H1 (cell line): ENCODE measurements at regions not wholly inside any gene's neighbourhood (a gene's known extent, or its start where the extent isn't known, plus 50 kb on each side); places are given as distances from the start of the nearest gene placed in this dataset.

Experiments
- CTCF ChIA-PET: fragments of 300-600 bp; sonication (Branson Sonifier 250); formaldehyde crosslinking; loops from one replicate; lab custom pipeline; 2021; ENCODE audit not compliant: partially characterized antibody; lab: Charles Lee
- POLR2A ChIA-PET: fragments of 300-600 bp; sonication (Branson Sonifier 250); formaldehyde crosslinking; loops from one replicate; lab custom pipeline; 2021; ENCODE audit warnings: inconsistent platforms; ENCODE audit not compliant: partially characterized antibody; lab: Charles Lee
- DNase-seq, 2 experiments: peaks; one replicate each; pipeline versions ENCODE4 v3.0.0 to v3.0.0-alpha.2; 2010 to 2022; ENCODE audit warnings: low spot score in 2 of 2, low read depth in 1 of 2, mixed read lengths in 1 of 2
- FAIRE-seq: peaks from 2 replicates; lab custom pipeline; 2011; peaks lifted over from hg19 to GRCh38; lab: Jason Lieb, UNC
- H2AFZ ChIP-seq: 2 replicates; pipeline ENCODE4 v1.8.1; 2012; ENCODE audit warnings: low read length, inconsistent platforms
- H2AK5ac ChIP-seq: 2 replicates; pipeline ENCODE4 v1.6.1; 2013; ENCODE audit warnings: low read depth, low read length
- H2BK120ac ChIP-seq: replicated peaks from 2 replicates; pipeline ENCODE3; 2013; ENCODE audit warnings: low read depth, low read length, inconsistent platforms
- H2BK12ac ChIP-seq: 2 replicates; pipeline ENCODE4 v1.6.1; 2013; ENCODE audit warnings: low read depth, low read length
- H2BK15ac ChIP-seq: 2 replicates; pipeline ENCODE4 v1.6.1; 2013; ENCODE audit warnings: low read length
- H2BK20ac ChIP-seq: 2 replicates; pipeline ENCODE4 v1.6.1; 2013; ENCODE audit warnings: low read length
- H2BK5ac ChIP-seq: 2 replicates; pipeline ENCODE4 v1.6.1; 2013; ENCODE audit warnings: low read depth, low read length
- H3K14ac ChIP-seq: 2 replicates; pipeline ENCODE4 v1.6.1; 2013; ENCODE audit warnings: inconsistent platforms; ENCODE audit not compliant: insufficient read length
- H3K18ac ChIP-seq: 2 replicates; pipeline ENCODE4 v1.6.1; 2013; ENCODE audit warnings: low read length; ENCODE audit errors: extremely low read depth
- H3K23ac ChIP-seq: 2 replicates; pipeline ENCODE4 v1.6.1; 2013; ENCODE audit warnings: inconsistent platforms; ENCODE audit not compliant: insufficient read length
- H3K23me2 ChIP-seq: 2 replicates; pipeline ENCODE4 v1.6.1; 2013; ENCODE audit warnings: low read depth, low read length
- H3K27ac ChIP-seq: 2 replicates; pipeline ENCODE4 v1.6.1; 2011; ENCODE audit warnings: low read depth, low read length, inconsistent platforms
- H3K27me3 ChIP-seq, 4 experiments: replicated peaks in 1 of 4; 1 replicate in 1 of 4; 2 replicates in 3 of 4; pipeline versions ENCODE4 v1.6.1 to v1.8.1; 2011 to 2013; ENCODE audit warnings: low read length in 3 of 4, mild to moderate bottlenecking in 3 of 4, inconsistent platforms in 2 of 4, mixed read lengths in 2 of 4, moderate library complexity in 1 of 4; ENCODE audit not compliant: control insufficient read depth in 3 of 4, insufficient read depth in 3 of 4; ENCODE audit errors: extremely low read depth in 1 of 4
- H3K36me3 ChIP-seq, 4 experiments: 2 replicates each; pipeline versions ENCODE4 v1.6.1 to v1.8.1; 2011 to 2013; ENCODE audit warnings: mild to moderate bottlenecking in 4 of 4, low read length in 3 of 4, moderate library complexity in 2 of 4, control low read depth in 1 of 4, inconsistent platforms in 1 of 4; ENCODE audit not compliant: insufficient read depth in 4 of 4, control insufficient read depth in 2 of 4
- H3K4ac ChIP-seq: replicated peaks from 2 replicates; pipeline ENCODE3; 2013; ENCODE audit warnings: low read length, low read depth, mixed read lengths, inconsistent platforms; ENCODE audit not compliant: insufficient read length
- H3K4me1 ChIP-seq, 4 experiments: replicated peaks in 1 of 4; 1 replicate in 1 of 4; 2 replicates in 3 of 4; pipeline versions ENCODE4 v1.6.1 to v1.8.1; 2011 to 2013; ENCODE audit warnings: low read length in 3 of 4, inconsistent platforms in 2 of 4, mixed read lengths in 1 of 4; ENCODE audit not compliant: insufficient read depth in 4 of 4, control insufficient read depth in 3 of 4
- H3K4me2 ChIP-seq, 2 experiments: 2 replicates each; pipeline versions ENCODE4 v1.6.1 to v1.8.1; 2011 to 2013; ENCODE audit warnings: low read depth in 2 of 2, low read length in 2 of 2, control low read depth in 1 of 2, inconsistent platforms in 1 of 2, mild to moderate bottlenecking in 1 of 2; ENCODE audit not compliant: insufficient read depth in 1 of 2
- H3K4me3 ChIP-seq, 4 experiments: fragments of 200-600, 300-600 bp in 1 of 4; sonication (generic), shearing (Covaris generic), sonication (Bioruptor Twin) in 1 of 4; 2 replicates each; pipeline versions ENCODE4 v1.5.1 to v1.8.1; 2011 to 2016; ENCODE audit warnings: low read length in 4 of 4, low read depth in 3 of 4, control low read depth in 2 of 4, inconsistent platforms in 2 of 4, mild to moderate bottlenecking in 2 of 4, mixed read lengths in 1 of 4, moderate library complexity in 1 of 4; ENCODE audit not compliant: insufficient read depth in 2 of 4; ENCODE audit errors: extremely low read depth in 1 of 4
- H3K56ac ChIP-seq: replicated peaks from 2 replicates; pipeline ENCODE3; 2013; ENCODE audit warnings: low read depth, mild to moderate bottlenecking, mixed read lengths, low read length, inconsistent platforms; ENCODE audit not compliant: insufficient read length
- H3K79me1 ChIP-seq: 2 replicates; pipeline ENCODE4 v1.6.1; 2013; ENCODE audit warnings: low read depth, low read length, control low read depth
- H3K79me2 ChIP-seq, 2 experiments: 2 replicates each; pipeline versions ENCODE4 v1.6.1 to v1.8.1; 2012 to 2013; ENCODE audit warnings: low read length in 2 of 2, mild to moderate bottlenecking in 2 of 2, inconsistent platforms in 1 of 2; ENCODE audit not compliant: insufficient read depth in 2 of 2, control insufficient read depth in 1 of 2
- H3K9ac ChIP-seq, 4 experiments: replicated peaks in 1 of 4; 1 replicate in 1 of 4; 2 replicates in 3 of 4; pipeline versions ENCODE4 v1.6.1 to v1.8.1; 2011 to 2013; ENCODE audit warnings: low read depth in 3 of 4, low read length in 3 of 4, control low read depth in 2 of 4, mild to moderate bottlenecking in 2 of 4, moderate library complexity in 2 of 4, inconsistent platforms in 1 of 4; ENCODE audit errors: extremely low read depth in 1 of 4
- H3K9me3 ChIP-seq, 2 experiments: 2 replicates each; pipeline versions ENCODE4 v1.6.1 to v1.8.1; 2012 to 2013; ENCODE audit warnings: mild to moderate bottlenecking in 2 of 2, moderate library complexity in 2 of 2, control low read depth in 1 of 2, inconsistent platforms in 1 of 2, low read depth in 1 of 2, low read length in 1 of 2, mixed read lengths in 1 of 2; ENCODE audit not compliant: insufficient read depth in 2 of 2
- H4K20me1 ChIP-seq, 2 experiments: replicated peaks in 1 of 2; 2 replicates each; pipeline versions ENCODE3 to v1.8.1; 2011 to 2013; ENCODE audit warnings: inconsistent platforms in 2 of 2, low read length in 2 of 2, mild to moderate bottlenecking in 1 of 2; ENCODE audit not compliant: insufficient read depth in 2 of 2, control insufficient read depth in 1 of 2
- H4K5ac ChIP-seq: 2 replicates; pipeline ENCODE4 v1.6.1; 2013; ENCODE audit warnings: low read length, low read depth, mixed read lengths, inconsistent platforms; ENCODE audit not compliant: insufficient read length
- H4K8ac ChIP-seq: 2 replicates; pipeline ENCODE4 v1.8.0; 2013; ENCODE audit warnings: mild to moderate bottlenecking, moderate library complexity, low read length, inconsistent platforms; ENCODE audit not compliant: insufficient read depth; ENCODE audit errors: extremely low read depth
- H4K91ac ChIP-seq: replicated peaks from 2 replicates; pipeline ENCODE3; 2013; ENCODE audit warnings: low read length, mixed read lengths, inconsistent platforms; ENCODE audit not compliant: insufficient read length
- CHD2 ChIP-seq: IDR thresholded peaks from 2 replicates; pipeline ENCODE4 v1.6.1; 2012; ENCODE audit warnings: low read length, improper control_type of control experiment
- KDM1A ChIP-seq: fragments of 200-600, 300-600 bp; sonication (generic); IDR thresholded peaks from 2 replicates; pipeline ENCODE4 v1.7.1; 2016; ENCODE audit warnings: mild to moderate bottlenecking, low read length, borderline replicate concordance
- POU5F1 ChIP-seq: IDR thresholded peaks from 2 replicates; pipeline ENCODE4 v1.6.1; 2011; ENCODE audit warnings: low read depth, mild to moderate bottlenecking, low read length, moderate library complexity
- RAD21 ChIP-seq, 2 experiments: IDR thresholded peaks in 1 of 2; conservative IDR thresholded peaks in 1 of 2; 2 replicates each; pipeline ENCODE4 v1.6.1; 2011; ENCODE audit warnings: low read depth in 2 of 2, low read length in 2 of 2, improper control_type of control experiment in 1 of 2, inconsistent platforms in 1 of 2, mild to moderate bottlenecking in 1 of 2, moderate library complexity in 1 of 2
- SIN3A ChIP-seq, 2 experiments: IDR thresholded peaks in 1 of 2; conservative IDR thresholded peaks in 1 of 2; 2 replicates each; pipeline ENCODE4 v1.6.1; 2011 to 2012; ENCODE audit warnings: low read length in 2 of 2, improper control_type of control experiment in 1 of 2, low read depth in 1 of 2, mild to moderate bottlenecking in 1 of 2
- SP2 ChIP-seq: IDR thresholded peaks from 2 replicates; pipeline ENCODE4 v1.6.1; 2012; ENCODE audit warnings: mild to moderate bottlenecking, low read length, inconsistent platforms
- TAF1 ChIP-seq: IDR thresholded peaks from 2 replicates; pipeline ENCODE4 v1.6.1; 2011; ENCODE audit warnings: mild to moderate bottlenecking, low read depth, low read length
- TAF7 ChIP-seq: optimal IDR thresholded peaks from 2 replicates; pipeline ENCODE3; 2011; ENCODE audit warnings: low read depth, mild to moderate bottlenecking, inconsistent platforms, low read length, moderate library complexity, borderline replicate concordance
- TEAD4 ChIP-seq: IDR thresholded peaks from 2 replicates; pipeline ENCODE4 v1.6.1; 2012; ENCODE audit warnings: low read depth, low read length, inconsistent platforms, mixed read lengths
- WGBS, 2 experiments: shearing (Covaris generic) in 1 of 2; methylation state at CpG; one replicate each; pipeline versions ENCODE4 v1.1.6 to v1.1.7; 2013 to 2015; ENCODE audit warnings: low lambda C conversion rate in 2 of 2, mixed read lengths in 2 of 2, inconsistent platforms in 1 of 2, low coverage in 1 of 2, missing lambda C conversion rate in 1 of 2; ENCODE audit not compliant: insufficient replicate concordance in 2 of 2, insufficient coverage in 1 of 2, insufficient read length in 1 of 2; ENCODE audit errors: extremely low coverage in 1 of 2, missing lambda C conversion rate in 1 of 2; 5-methylcytosine and 5-hydroxymethylcytosine counted together

- Histone ChIP-seq H3K4me2 (no peak overlapping the region), H3K79me1 (no peaks in the 10 kb centered on the region), H4K20me1 (no peaks in the 10 kb centered on the region)
- DNase-seq: no peak
- CTCF ChIA-PET: interaction anchor here (1.8 kb wide), 2 partner anchors 10 to 12 kb away, joined by 6 read pairs; no protein-coding TSS in a partner anchor
- TF ChIP-seq CHD2 (no peak), TAF7 (no peak), SIN3A (conservative IDR thresholded peaks at IDR 0.05 in 1 of 2, IDR thresholded peaks at IDR 0.05 in 1 of 2; ENCODE audit: low read depth in 1 of 2, low read length in 2 of 2) (no peak), POU5F1 (no peak), KDM1A (no peak), RAD21 (IDR thresholded peaks at IDR 0.05 in 1 of 2, conservative IDR thresholded peaks at IDR 0.05 in 1 of 2; ENCODE audit: low read depth in 2 of 2, low read length in 2 of 2) (no peak), TEAD4 (no peak), TAF1 (no peak), SP2 (no peak)
- TF ChIP-seq, all 59 proteins: peak for 0
- Histone ChIP-seq H2BK12ac (no peak overlapping the region), H3K4me3 (no peak overlapping the region), H3K27me3 (no peaks in the 10 kb centered on the region), H3K14ac (no peak overlapping the region), H2BK120ac (no peak overlapping the region), H3K27ac (no peak overlapping the region), H3K9ac (no peak overlapping the region), H3K36me3 (no peaks in the 10 kb centered on the region), H3K18ac (no peak overlapping the region), H2AFZ (no peak overlapping the region), H4K91ac (no peak overlapping the region), H2BK15ac (no peak overlapping the region), H4K5ac (no peak overlapping the region), H3K9me3 (peaks cover 0 to 3% of the 10 kb centered on the region in 2 experiments; a peak in 1 of 4 replicates), H3K23ac (no peak overlapping the region), H4K8ac (no peak overlapping the region), H3K4ac (no peak overlapping the region), H3K4me1 (peaks cover 0 to 6% (median under 1%) of the 10 kb centered on the region in 4 experiments; a peak in 1 of 7 replicates), H3K56ac (no peak overlapping the region), H3K79me2 (no peaks in the 10 kb centered on the region), H2BK20ac (no peak overlapping the region), H2AK5ac (no peak overlapping the region), H3K23me2 (no peaks in the 10 kb centered on the region), H2BK5ac (no peak overlapping the region)
- no peak for FAIRE-seq
- POLR2A ChIA-PET: no interaction called here
- WGBS, 2 experiments: 75% methylated on average over 2 of the region's 2 CpGs; no CpG with 5 or more reads in 1 of the 2 experiments
These were observed 140.5 kb upstream of the GYPC start for GRCh38 chr2:126515471-126515870.
